ENCODE measurements at regions not wholly inside any gene's neighbourhood (a gene's known extent, or its start where the extent isn't known, plus 50 kb on each side); places are given as distances from the start of the nearest gene placed in this dataset.

DNA sequence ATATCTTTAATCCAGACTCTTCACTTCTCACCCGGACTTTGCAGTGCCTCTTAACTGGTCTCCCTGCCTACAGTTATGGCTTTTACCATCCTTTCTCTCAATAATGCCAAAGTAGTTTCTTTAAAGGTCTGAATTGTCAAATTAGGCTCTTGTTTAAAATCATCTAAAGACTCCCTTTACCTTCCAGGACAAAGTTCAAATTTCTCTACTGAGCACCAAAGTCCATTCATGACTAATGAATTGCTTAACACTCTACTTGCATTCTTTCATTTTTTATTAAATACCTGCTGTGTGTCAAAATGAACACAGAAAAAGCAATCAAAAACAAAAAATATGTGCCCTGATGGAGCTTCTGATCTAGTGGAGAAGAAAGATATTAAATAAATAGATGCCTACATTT lies 472.4 kb upstream of the UBE2E2 start:
- no peaks in the 10 kb centered on the region for H3K27me3 ChIP-seq (replicated peaks in 1 of 4; ENCODE audit: control insufficient read depth in 3 of 4, extremely low read depth in 1 of 4, insufficient read depth in 3 of 4, low read length in 3 of 4)
- no peak overlapping the region for H2BK20ac ChIP-seq (ENCODE audit: low read length)
- no peak overlapping the region for H2BK5ac ChIP-seq (ENCODE audit: low read depth, low read length)
- no peak overlapping the region for H4K8ac ChIP-seq (ENCODE audit: extremely low read depth, insufficient read depth, low read length)
- H3K4ac ChIP-seq (replicated peaks; ENCODE audit: insufficient read length, low read depth, low read length) = no peak overlapping the region
- H3K9ac ChIP-seq (replicated peaks in 1 of 4; ENCODE audit: extremely low read depth in 1 of 4, low read depth in 3 of 4, low read length in 3 of 4) = no peak overlapping the region
- POLR2A ChIA-PET (ENCODE audit: partially characterized antibody) = no interaction called here
- H3K4me3 ChIP-seq (ENCODE audit: extremely low read depth in 1 of 4, insufficient read depth in 2 of 4, low read depth in 3 of 4, low read length in 4 of 4) = no peak overlapping the region
- 96% methylated on average over 1 of the region's 1 CpG; no CpG with 5 or more reads in 1 of the 2 experiments for WGBS, 2 experiments (ENCODE audit: extremely low coverage in 1 of 2, insufficient coverage in 1 of 2, insufficient read length in 1 of 2, insufficient replicate concordance in 2 of 2, low coverage in 1 of 2, low lambda C conversion rate in 2 of 2, missing lambda C conversion rate in 1 of 2)
- no peaks in the 10 kb centered on the region for H4K20me1 ChIP-seq (replicated peaks in 1 of 2; ENCODE audit: control insufficient read depth in 1 of 2, insufficient read depth in 2 of 2, low read length in 2 of 2)
- no peak overlapping the region for H3K14ac ChIP-seq (ENCODE audit: insufficient read length)
- no peaks in the 10 kb centered on the region for H3K79me2 ChIP-seq (ENCODE audit: control insufficient read depth in 1 of 2, insufficient read depth in 2 of 2, low read length in 2 of 2)
- CTCF ChIA-PET (ENCODE audit: partially characterized antibody) = interaction anchor here (0.6 to 2.3 kb wide), 7 partner anchors 9 to 1651 kb away, joined by 3 to 17 read pairs (median 4); no protein-coding TSS in a partner anchor
- DNase-seq (ENCODE audit: low read depth in 1 of 2, low spot score in 2 of 2) (no peak), FAIRE-seq (no peak)
- no peak overlapping the region for H2BK12ac ChIP-seq (ENCODE audit: low read depth, low read length)
- no peaks in the 10 kb centered on the region for H3K9me3 ChIP-seq (ENCODE audit: insufficient read depth in 2 of 2, low read depth in 1 of 2, low read length in 1 of 2)
- H3K36me3 ChIP-seq (ENCODE audit: control insufficient read depth in 2 of 4, insufficient read depth in 4 of 4, low read length in 3 of 4) = no peaks in the 10 kb centered on the region
- TF ChIP-seq SIRT6 (IDR thresholded peaks at IDR 0.05; ENCODE audit: low read length) (no peak), ZNF274 (IDR thresholded peaks at IDR 0.05; ENCODE audit: borderline replicate concordance, extremely low read depth, low read length) (no peak), EGR1 (IDR thresholded peaks at IDR 0.05; ENCODE audit: borderline replicate concordance, low read depth, low read length) (no peak), BCL11A (IDR thresholded peaks at IDR 0.05; ENCODE audit: low read depth in 2 of 2, low read length in 2 of 2) (no peak), FOSL1 (IDR thresholded peaks at IDR 0.05; ENCODE audit: insufficient read depth, low read depth, low read length) (no peak), SUZ12 (IDR thresholded peaks at IDR 0.05; ENCODE audit: low read length) (no peak), TCF12 (IDR thresholded peaks at IDR 0.05; ENCODE audit: low read depth, low read length) (no peak), POLR2AphosphoS5 (IDR thresholded peaks at IDR 0.05; ENCODE audit: low read depth, low read length) (no peak)
- H3K23me2 ChIP-seq (ENCODE audit: low read depth, low read length) = no peaks in the 10 kb centered on the region
- H3K79me1 ChIP-seq (ENCODE audit: low read depth, low read length) = no peaks in the 10 kb centered on the region
- H4K5ac ChIP-seq (ENCODE audit: insufficient read length, low read depth, low read length) = no peak overlapping the region
- no peak overlapping the region for H3K23ac ChIP-seq (ENCODE audit: insufficient read length)
- H2BK120ac ChIP-seq (replicated peaks; ENCODE audit: low read depth, low read length) = no peak overlapping the region
- no peak overlapping the region for H3K4me2 ChIP-seq (ENCODE audit: insufficient read depth in 1 of 2, low read depth in 2 of 2, low read length in 2 of 2)
- no peak overlapping the region for H3K27ac ChIP-seq (ENCODE audit: low read depth, low read length)
- no peak overlapping the region for H2AFZ ChIP-seq (ENCODE audit: low read length)
- H3K56ac ChIP-seq (replicated peaks; ENCODE audit: insufficient read length, low read depth, low read length) = no peak overlapping the region
- H2AK5ac ChIP-seq (ENCODE audit: low read depth, low read length) = no peak overlapping the region
- no peak overlapping the region for H4K91ac ChIP-seq (replicated peaks; ENCODE audit: insufficient read length, low read length)
- H3K4me1 ChIP-seq (replicated peaks in 1 of 4; ENCODE audit: control insufficient read depth in 3 of 4, insufficient read depth in 4 of 4, low read length in 3 of 4) = no peaks in the 10 kb centered on the region
- H2BK15ac ChIP-seq (ENCODE audit: low read length) = no peak overlapping the region
- H3K18ac ChIP-seq (ENCODE audit: extremely low read depth, low read length) = no peak overlapping the region

Data from H1 (cell line).